GM23248 (cell line): ENCODE measurements at regions not wholly inside any gene's neighbourhood (a gene's known extent, or its start where the extent isn't known, plus 50 kb on each side); places are given as distances from the start of the nearest gene placed in this dataset.

ENCODE experiments used
- DNase-seq: peaks from one replicate; pipeline ENCODE4 v3.0.0-alpha.2; 2015
- H2AFZ ChIP-seq: fragments of 200-600 bp; sonication (generic); 2 replicates; pipeline ENCODE4 v1.6.1; 2016; ENCODE audit warnings: antibody characterized with exemption
- H3F3A ChIP-seq: fragments of 200-600 bp; sonication (generic); 2 replicates; pipeline ENCODE4 v1.6.1; 2016; ENCODE audit warnings: mild to moderate bottlenecking, antibody characterized with exemption, mixed run types; ENCODE audit not compliant: insufficient read depth
- H3K27ac ChIP-seq: fragments of 200-600 bp; sonication (generic); 2 replicates; pipeline ENCODE4 v1.5.1; 2016; ENCODE audit warnings: mild to moderate bottlenecking
- H3K27me3 ChIP-seq: fragments of 200-600 bp; sonication (generic); replicated peaks from 2 replicates; pipeline ENCODE4 v1.6.1; 2016; ENCODE audit warnings: mild to moderate bottlenecking; ENCODE audit not compliant: insufficient read depth
- H3K36me3 ChIP-seq: fragments of 200-600 bp; sonication (generic); 2 replicates; pipeline ENCODE4 v1.6.1; 2016; ENCODE audit warnings: low read depth, mild to moderate bottlenecking
- H3K4me1 ChIP-seq: fragments of 200-600 bp; sonication (generic); 2 replicates; pipeline ENCODE4 v1.6.1; 2016; ENCODE audit warnings: mild to moderate bottlenecking; ENCODE audit not compliant: insufficient read depth
- H3K4me2 ChIP-seq: fragments of 200-600 bp; sonication (generic); one replicate; pipeline ENCODE4 v1.6.1; 2016; ENCODE audit warnings: mild to moderate bottlenecking; ENCODE audit not compliant: unreplicated experiment
- H3K4me3 ChIP-seq: fragments of 200-600 bp; sonication (generic); 2 replicates; pipeline ENCODE4 v1.5.1; 2016; ENCODE audit warnings: mild to moderate bottlenecking
- H3K79me2 ChIP-seq: fragments of 200-600 bp; sonication (generic); 2 replicates; pipeline ENCODE4 v1.6.1; 2016; ENCODE audit warnings: mild to moderate bottlenecking; ENCODE audit not compliant: insufficient read depth
- H3K9ac ChIP-seq: fragments of 200-600 bp; sonication (generic); 2 replicates; pipeline ENCODE4 v1.6.1; 2016; ENCODE audit warnings: mild to moderate bottlenecking
- H3K9me2 ChIP-seq: fragments of 200-600 bp; sonication (generic); 2 replicates; pipeline ENCODE4 v1.6.1; 2016; ENCODE audit warnings: mixed run types, mild to moderate bottlenecking, moderate library complexity; ENCODE audit not compliant: insufficient read depth
- H3K9me3 ChIP-seq: fragments of 200-600 bp; sonication (generic); one replicate; pipeline ENCODE4 v1.6.1; 2017; ENCODE audit warnings: low read depth
- H4K20me1 ChIP-seq: fragments of 200-600 bp; sonication (generic); 2 replicates; pipeline ENCODE4 v1.6.0; 2016; ENCODE audit not compliant: insufficient read depth
- EZH2 ChIP-seq: fragments of 200-600 bp; sonication (generic); IDR thresholded peaks from 2 replicates; pipeline ENCODE4 v1.6.1; 2018; ENCODE audit warnings: antibody characterized with exemption, mild to moderate bottlenecking; ENCODE audit not compliant: insufficient read depth, poor library complexity, severe bottlenecking
- EZH2phosphoT487 ChIP-seq: fragments of 200-600 bp; sonication (generic); IDR thresholded peaks from 2 replicates; pipeline ENCODE4 v1.6.1; 2018; ENCODE audit warnings: antibody characterized with exemption, moderate library complexity, mild to moderate bottlenecking, low read depth; ENCODE audit not compliant: insufficient read depth
- WGBS, 2 experiments: methylation state at CpG; one replicate each; pipeline ENCODE4 v1.1.6; 2015 to 2017; ENCODE audit warnings: low lambda C conversion rate in 2 of 2, low coverage in 1 of 2; ENCODE audit errors: missing lambda C conversion rate in 2 of 2; 5-methylcytosine and 5-hydroxymethylcytosine counted together
- in situ Hi-C: fragments of 300-500 bp; cut with MboI; formaldehyde crosslinking; loops from 2 replicates; pipeline ENCODE4 v1.15.0; 2020

GRCh38 chrX:40494005-40494404 is 86.8 kb upstream of the ATP6AP2 start:
- no peaks in the 10 kb centered on the region for H3F3A ChIP-seq
- no peaks in the 10 kb centered on the region for H3K9me3 ChIP-seq
- no peaks in the 10 kb centered on the region for H3K27me3 ChIP-seq
- TF ChIP-seq EZH2phosphoT487 (no peak), EZH2 (no peak)
- no peak overlapping the region for H3K9ac ChIP-seq
- no peak overlapping the region for H3K4me3 ChIP-seq
- 44 to 55% methylated on average over 2 of the region's 2 CpGs for WGBS, 2 experiments
- H3K9me2 ChIP-seq, result no peaks in the 10 kb centered on the region
- no peaks in the 10 kb centered on the region for H3K79me2 ChIP-seq
- no peak overlapping the region for H3K4me2 ChIP-seq
- no peak overlapping the region for H3K27ac ChIP-seq
- no peak for DNase-seq
- no peaks in the 10 kb centered on the region for H4K20me1 ChIP-seq
- H3K36me3 ChIP-seq, result no peaks in the 10 kb centered on the region
- no peaks in the 10 kb centered on the region for H3K4me1 ChIP-seq
- no peak overlapping the region for H2AFZ ChIP-seq
- in situ Hi-C loops, result no loop called here

- Histone ChIP-seq H4K20me1 (no peaks in the 10 kb centered on the region), H3K36me3 (no peaks in the 10 kb centered on the region), H3K79me2 (no peaks in the 10 kb centered on the region), H3K4me3 (no peak overlapping the region), H3K9ac (no peak overlapping the region), H3F3A (no peaks in the 10 kb centered on the region), H2AFZ (no peak overlapping the region), H3K27me3 (no peaks in the 10 kb centered on the region), H3K9me2 (no peaks in the 10 kb centered on the region), H3K9me3 (no peaks in the 10 kb centered on the region), H3K27ac (no peak overlapping the region), H3K4me2 (no peak overlapping the region), H3K4me1 (no peaks in the 10 kb centered on the region)
- 44 to 62% methylated on average over 4 of the region's 4 CpGs for WGBS, 2 experiments
- no peak for DNase-seq
- no peak for TF ChIP-seq EZH2phosphoT487
- TF ChIP-seq EZH2, result no peak
- in situ Hi-C loops, result no loop called here
Measured at GRCh38 chrX:40488296-40488695, 92.5 kb upstream of the ATP6AP2 start.

- DNase-seq, result no peak
- 92 to 100% methylated on average over 1 of the region's 1 CpG for WGBS, 2 experiments
Measured at GRCh38 chrX:40485973-40486372, 94.8 kb upstream of the ATP6AP2 start.

GRCh38 chrX:40485102-40485826 is 95.5 kb upstream of the ATP6AP2 start:
- no peaks in the 10 kb centered on the region for H3K27me3 ChIP-seq
- H3K9ac ChIP-seq, result no peak overlapping the region
- WGBS, 2 experiments, result 38 to 49% methylated on average over 6 of the region's 6 CpGs
- no peaks in the 10 kb centered on the region for H3K79me2 ChIP-seq
- no peak for DNase-seq
- no peaks in the 10 kb centered on the region for H3F3A ChIP-seq
- no peak for TF ChIP-seq EZH2
- no peak for TF ChIP-seq EZH2phosphoT487
- H3K36me3 ChIP-seq, result no peaks in the 10 kb centered on the region
- in situ Hi-C loops, result no loop called here
- H3K4me3 ChIP-seq, result no peak overlapping the region
- H3K9me3 ChIP-seq, result no peaks in the 10 kb centered on the region
- H3K4me1 ChIP-seq, result no peaks in the 10 kb centered on the region
- H3K9me2 ChIP-seq, result no peaks in the 10 kb centered on the region
- no peak overlapping the region for H3K27ac ChIP-seq
- no peak overlapping the region for H3K4me2 ChIP-seq
- no peak overlapping the region for H2AFZ ChIP-seq
- no peaks in the 10 kb centered on the region for H4K20me1 ChIP-seq

More at GRCh38 chrX:40485973-40486372, 94.8 kb upstream of the ATP6AP2 start:
- in situ Hi-C loops, result no loop called here
- no peak overlapping the region for H3K27ac ChIP-seq
- no peaks in the 10 kb centered on the region for H3K4me1 ChIP-seq
- no peak overlapping the region for H2AFZ ChIP-seq
- no peaks in the 10 kb centered on the region for H3K9me3 ChIP-seq
- no peaks in the 10 kb centered on the region for H3K79me2 ChIP-seq
- H3F3A ChIP-seq, result no peaks in the 10 kb centered on the region
- no peaks in the 10 kb centered on the region for H3K36me3 ChIP-seq
- no peak overlapping the region for H3K9ac ChIP-seq
- no peaks in the 10 kb centered on the region for H3K27me3 ChIP-seq
- H3K9me2 ChIP-seq, result no peaks in the 10 kb centered on the region
- H3K4me3 ChIP-seq, result no peak overlapping the region
- no peaks in the 10 kb centered on the region for H4K20me1 ChIP-seq
- no peak for TF ChIP-seq EZH2
- no peak for TF ChIP-seq EZH2phosphoT487
- H3K4me2 ChIP-seq, result no peak overlapping the region
